ENCODE measurements at regions not wholly inside any gene's neighbourhood (a gene's known extent, or its start where the extent isn't known, plus 50 kb on each side); places are given as distances from the start of the nearest gene placed in this dataset.

DNA sequence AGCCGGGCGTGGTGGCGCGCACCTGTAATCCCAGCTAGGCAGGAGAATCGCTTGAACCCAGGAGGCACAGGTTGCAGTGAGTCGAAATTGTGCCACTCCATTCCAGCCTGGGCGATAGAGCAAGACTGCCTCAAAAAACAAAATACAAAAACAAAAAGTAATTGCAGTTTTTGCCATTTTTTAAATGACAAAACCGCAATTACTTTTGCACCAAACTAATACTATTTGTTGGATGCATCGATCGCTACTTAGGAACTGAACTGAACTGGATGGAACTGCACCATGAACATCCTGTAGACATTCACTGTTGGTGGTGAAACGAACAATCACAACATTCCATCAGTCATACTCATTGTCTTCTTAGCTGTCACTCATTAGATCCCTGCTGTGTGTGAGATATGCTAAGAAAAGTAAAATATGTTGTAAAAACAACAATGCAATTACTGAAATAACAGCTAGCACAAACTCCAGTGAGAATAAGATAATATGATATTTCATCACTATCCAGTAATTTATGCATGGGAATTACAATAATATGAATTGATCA, 341.2 kb downstream of the ACTR3B start:
- ATAC-seq (ENCODE audit: insufficient read depth, low FRiP score), result no peak

GRCh38 chr7:153103202-153103601, 343.6 kb downstream of the ACTR3B start:
- DNase-seq (no peak), ATAC-seq (ENCODE audit: insufficient read depth, low FRiP score) (no peak)
- WGBS, 2 donors, result 80 to 84% methylated on average over 6 of the region's 6 CpGs
- no peaks in the 10 kb centered on the region for H3K27me3 ChIP-seq (ENCODE audit: control insufficient read depth in 3 of 3, insufficient read depth in 3 of 3, low read length in 2 of 3)
- no peaks in the 10 kb centered on the region for H3K9me3 ChIP-seq (ENCODE audit: control insufficient read depth in 4 of 4, insufficient read depth in 3 of 4, low read length in 3 of 4)
- TF ChIP-seq, protein P1, sequence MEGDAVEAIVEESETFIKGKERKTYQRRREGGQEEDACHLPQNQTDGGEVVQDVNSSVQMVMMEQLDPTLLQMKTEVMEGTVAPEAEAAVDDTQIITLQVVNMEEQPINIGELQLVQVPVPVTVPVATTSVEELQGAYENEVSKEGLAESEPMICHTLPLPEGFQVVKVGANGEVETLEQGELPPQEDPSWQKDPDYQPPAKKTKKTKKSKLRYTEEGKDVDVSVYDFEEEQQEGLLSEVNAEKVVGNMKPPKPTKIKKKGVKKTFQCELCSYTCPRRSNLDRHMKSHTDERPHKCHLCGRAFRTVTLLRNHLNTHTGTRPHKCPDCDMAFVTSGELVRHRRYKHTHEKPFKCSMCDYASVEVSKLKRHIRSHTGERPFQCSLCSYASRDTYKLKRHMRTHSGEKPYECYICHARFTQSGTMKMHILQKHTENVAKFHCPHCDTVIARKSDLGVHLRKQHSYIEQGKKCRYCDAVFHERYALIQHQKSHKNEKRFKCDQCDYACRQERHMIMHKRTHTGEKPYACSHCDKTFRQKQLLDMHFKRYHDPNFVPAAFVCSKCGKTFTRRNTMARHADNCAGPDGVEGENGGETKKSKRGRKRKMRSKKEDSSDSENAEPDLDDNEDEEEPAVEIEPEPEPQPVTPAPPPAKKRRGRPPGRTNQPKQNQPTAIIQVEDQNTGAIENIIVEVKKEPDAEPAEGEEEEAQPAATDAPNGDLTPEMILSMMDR (IDR thresholded peaks at IDR 0.05; ENCODE audit: control extremely low read depth, extremely low read depth), result no peak
- H3K36me3 ChIP-seq (ENCODE audit: control insufficient read depth in 4 of 4, insufficient read depth in 4 of 4, low read length in 4 of 4), result no peaks in the 10 kb centered on the region
- no peak overlapping the region for H3K27ac ChIP-seq (ENCODE audit: low read depth in 1 of 2, low read length in 1 of 2)
- no peak overlapping the region for H3K4me3 ChIP-seq
- H3K9ac ChIP-seq (ENCODE audit: insufficient read depth in 1 of 2, low read length in 2 of 2), result no peak overlapping the region
- H3K4me1 ChIP-seq (ENCODE audit: control insufficient read depth in 5 of 5, insufficient read depth in 5 of 5, low read length in 5 of 5), result no peaks in the 10 kb centered on the region

More for the DNA sequence above, 341.2 kb downstream of the ACTR3B start:
- Histone ChIP-seq H3K27ac (ENCODE audit: low read depth in 1 of 2, low read length in 1 of 2) (no peak overlapping the region), H3K4me1 (ENCODE audit: control insufficient read depth in 5 of 5, insufficient read depth in 5 of 5, low read length in 5 of 5) (no peaks in the 10 kb centered on the region), H3K4me3 (no peak overlapping the region), H3K36me3 (ENCODE audit: control insufficient read depth in 4 of 4, insufficient read depth in 4 of 4, low read length in 4 of 4) (no peaks in the 10 kb centered on the region), H3K27me3 (ENCODE audit: control insufficient read depth in 3 of 3, insufficient read depth in 3 of 3, low read length in 2 of 3) (no peaks in the 10 kb centered on the region), H3K9me3 (ENCODE audit: control insufficient read depth in 4 of 4, insufficient read depth in 3 of 4, low read length in 3 of 4) (no peaks in the 10 kb centered on the region), H3K9ac (ENCODE audit: insufficient read depth in 1 of 2, low read length in 2 of 2) (no peak overlapping the region)
- no peak for DNase-seq
- WGBS, 2 donors, result 85 to 88% methylated on average over 11 of the region's 11 CpGs
- TF ChIP-seq, protein P1 (IDR thresholded peaks at IDR 0.05; ENCODE audit: control extremely low read depth, extremely low read depth), result no peak

- H3K4me3 ChIP-seq, result no peak overlapping the region
- H3K9ac ChIP-seq (ENCODE audit: insufficient read depth in 1 of 2, low read length in 2 of 2), result no peak overlapping the region
- peaks cover 0 to 8% (median 0%) of the 10 kb centered on the region in 4 donors for H3K9me3 ChIP-seq (ENCODE audit: control insufficient read depth in 4 of 4, insufficient read depth in 3 of 4, low read length in 3 of 4)
- H3K4me1 ChIP-seq (ENCODE audit: control insufficient read depth in 5 of 5, insufficient read depth in 5 of 5, low read length in 5 of 5), result no peaks in the 10 kb centered on the region
- ATAC-seq (ENCODE audit: insufficient read depth, low FRiP score) (no peak), DNase-seq (no peak)
- H3K36me3 ChIP-seq (ENCODE audit: control insufficient read depth in 4 of 4, insufficient read depth in 4 of 4, low read length in 4 of 4), result no peaks in the 10 kb centered on the region
- H3K27me3 ChIP-seq (ENCODE audit: control insufficient read depth in 3 of 3, insufficient read depth in 3 of 3, low read length in 2 of 3), result peaks cover 0 to 2% (median 0%) of the 10 kb centered on the region in 3 donors
- WGBS, 2 donors, result 80 to 81% methylated on average over 5 of the region's 5 CpGs
- no peak overlapping the region for H3K27ac ChIP-seq (ENCODE audit: low read depth in 1 of 2, low read length in 1 of 2)
- TF ChIP-seq, protein P1 (IDR thresholded peaks at IDR 0.05; ENCODE audit: control extremely low read depth, extremely low read depth), result no peak
Observed at GRCh38 chr7:153107826-153108225, 348.3 kb downstream of the ACTR3B start.

GRCh38 chr7:153109566-153109965, 350.0 kb downstream of the ACTR3B start:
- no peak for DNase-seq
- H3K27ac ChIP-seq (ENCODE audit: low read depth in 1 of 2, low read length in 1 of 2), result no peak overlapping the region
- no peaks in the 10 kb centered on the region for H3K36me3 ChIP-seq (ENCODE audit: control insufficient read depth in 4 of 4, insufficient read depth in 4 of 4, low read length in 4 of 4)
- no peak for ATAC-seq (ENCODE audit: insufficient read depth, low FRiP score)
- 92 to 93% methylated on average over 8 of the region's 8 CpGs for WGBS, 2 donors
- no peaks in the 10 kb centered on the region for H3K4me1 ChIP-seq (ENCODE audit: control insufficient read depth in 5 of 5, insufficient read depth in 5 of 5, low read length in 5 of 5)
- H3K9me3 ChIP-seq (ENCODE audit: control insufficient read depth in 4 of 4, insufficient read depth in 3 of 4, low read length in 3 of 4), result peaks cover 0 to 8% (median 0%) of the 10 kb centered on the region in 4 donors
- TF ChIP-seq, protein P1 (IDR thresholded peaks at IDR 0.05; ENCODE audit: control extremely low read depth, extremely low read depth), result no peak
- H3K4me3 ChIP-seq, result no peak overlapping the region
- peaks cover 0 to 2% (median 0%) of the 10 kb centered on the region in 3 donors for H3K27me3 ChIP-seq (ENCODE audit: control insufficient read depth in 3 of 3, insufficient read depth in 3 of 3, low read length in 2 of 3)
- no peak overlapping the region for H3K9ac ChIP-seq (ENCODE audit: insufficient read depth in 1 of 2, low read length in 2 of 2)

Measured in lung (tissue), 11 donors.